Psoas muscle (tissue), 7 donors: ENCODE measurements at regions not wholly inside any gene's neighbourhood (a gene's known extent, or its start where the extent isn't known, plus 50 kb on each side); places are given as distances from the start of the nearest gene placed in this dataset.

ENCODE experiments used
- ATAC-seq, 4 donors: fragments of 200-7000 bp; cut with Tn5 transposase; one replicate each; pipeline ENCODE4 v1.9.1; 2020; ENCODE audit warnings: moderate library complexity in 3 of 4, mild to moderate bottlenecking in 2 of 4
- DNase-seq, 2 donors: peaks; one replicate each; pipeline ENCODE4 v3.0.0-alpha.2; 2020
- H3K27ac ChIP-seq: fragments of 200-600 bp; one replicate; pipeline ENCODE4 v1.8.0; 2022
- H3K27me3 ChIP-seq, 3 donors: fragments of 200-600 bp in 1 of 3; one replicate each; pipeline versions ENCODE4 v1.6.1 to v1.8.0; 2013 to 2022; ENCODE audit warnings: low read length in 2 of 3, mild to moderate bottlenecking in 2 of 3, moderate library complexity in 1 of 3; ENCODE audit not compliant: insufficient read depth in 3 of 3
- H3K36me3 ChIP-seq, 2 donors: fragments of 200-600 bp in 1 of 2; one replicate each; pipeline versions ENCODE4 v1.6.1 to v1.8.0; 2013 to 2022; ENCODE audit warnings: low read depth in 1 of 2, mild to moderate bottlenecking in 1 of 2, moderate library complexity in 1 of 2; ENCODE audit not compliant: insufficient read depth in 1 of 2
- H3K4me1 ChIP-seq: fragments of 200-600 bp; one replicate; pipeline ENCODE4 v1.8.0; 2022
- H3K4me3 ChIP-seq: fragments of 200-600 bp; one replicate; pipeline ENCODE4 v1.8.0; 2022; ENCODE audit warnings: mild to moderate bottlenecking
- H3K9me3 ChIP-seq: fragments of 200-600 bp; one replicate; pipeline ENCODE4 v1.8.0; 2022
- WGBS, 3 donors: extraction: QIAGEN DNeasy Blood & Tissue Kit; methylation state at CpG; one replicate each; pipeline versions ENCODE4 v1.1.6 to v1.1.7; 2013; 5-methylcytosine and 5-hydroxymethylcytosine counted together
- intact Hi-C, 2 donors: fragments of 100-400 bp; cut with DNase I; formaldehyde crosslinking; loops; one replicate each; pipeline versions ENCODE4 v1.11.0 to v1.14.2; 2022
- TF ChIP-seq, protein P1 (sequence below): fragments of 200-600 bp; IDR thresholded peaks from one replicate; pipeline ENCODE4 v1.8.0; 2022; ENCODE audit warnings: antibody characterized with exemption
- donor health status: healthy with polysubstance abuse.
- donor health status: DM: no; HTN: no; CAD: no; lungs with moderate emphysema.
- donor health status: Bipolar disorder and iron deficiency.
- donor health status: healthy.
- donor health status: DM: yes; HTN: yes; CAD: no.
- donor health status: DM: no; HTN: no; CAD: no.
- donor health status: DM: yes; HTN: yes; CAD: no.

GRCh38 chr2:5304640-5305039 lies 387.5 kb upstream of the SOX11 start:
- Histone ChIP-seq H3K4me1 (no peaks in the 10 kb centered on the region), H3K4me3 (no peak overlapping the region), H3K9me3 (no peaks in the 10 kb centered on the region), H3K36me3 (no peaks in the 10 kb centered on the region), H3K27me3 (no peaks in the 10 kb centered on the region), H3K27ac (no peak overlapping the region)
- ATAC-seq (no peak), DNase-seq (no peak)
- WGBS, 3 donors, result 96 to 99% (median 98%) methylated on average over 1 of the region's 1 CpG
- intact Hi-C loops, result no loop called here
- TF ChIP-seq, protein P1, sequence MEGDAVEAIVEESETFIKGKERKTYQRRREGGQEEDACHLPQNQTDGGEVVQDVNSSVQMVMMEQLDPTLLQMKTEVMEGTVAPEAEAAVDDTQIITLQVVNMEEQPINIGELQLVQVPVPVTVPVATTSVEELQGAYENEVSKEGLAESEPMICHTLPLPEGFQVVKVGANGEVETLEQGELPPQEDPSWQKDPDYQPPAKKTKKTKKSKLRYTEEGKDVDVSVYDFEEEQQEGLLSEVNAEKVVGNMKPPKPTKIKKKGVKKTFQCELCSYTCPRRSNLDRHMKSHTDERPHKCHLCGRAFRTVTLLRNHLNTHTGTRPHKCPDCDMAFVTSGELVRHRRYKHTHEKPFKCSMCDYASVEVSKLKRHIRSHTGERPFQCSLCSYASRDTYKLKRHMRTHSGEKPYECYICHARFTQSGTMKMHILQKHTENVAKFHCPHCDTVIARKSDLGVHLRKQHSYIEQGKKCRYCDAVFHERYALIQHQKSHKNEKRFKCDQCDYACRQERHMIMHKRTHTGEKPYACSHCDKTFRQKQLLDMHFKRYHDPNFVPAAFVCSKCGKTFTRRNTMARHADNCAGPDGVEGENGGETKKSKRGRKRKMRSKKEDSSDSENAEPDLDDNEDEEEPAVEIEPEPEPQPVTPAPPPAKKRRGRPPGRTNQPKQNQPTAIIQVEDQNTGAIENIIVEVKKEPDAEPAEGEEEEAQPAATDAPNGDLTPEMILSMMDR, result no peak

- no peaks in the 10 kb centered on the region for H3K36me3 ChIP-seq
- DNase-seq (no peak), ATAC-seq (no peak)
- H3K27ac ChIP-seq, result no peak overlapping the region
- no peak overlapping the region for H3K4me3 ChIP-seq
- no peaks in the 10 kb centered on the region for H3K9me3 ChIP-seq
- intact Hi-C loops, result no loop called here
- no peaks in the 10 kb centered on the region for H3K4me1 ChIP-seq
- WGBS, 3 donors, result 15 to 55% (median 23%) methylated on average over 2 of the region's 2 CpGs
- TF ChIP-seq, protein P1, result no peak
- no peaks in the 10 kb centered on the region for H3K27me3 ChIP-seq
Observed at GRCh38 chr2:5315041-5315440, 377.1 kb upstream of the SOX11 start.

- WGBS, 3 donors, result 63 to 72% (median 70%) methylated on average over 4 of the region's 4 CpGs
- no peak for ATAC-seq
- H3K4me1 ChIP-seq, result no peaks in the 10 kb centered on the region
Observed at GRCh38 chr2:5315512-5315911, 376.7 kb upstream of the SOX11 start.

GRCh38 chr2:5316001-5316490 lies 376.1 kb upstream of the SOX11 start:
- WGBS, 3 donors, result 52 to 71% (median 58%) methylated on average over 1 of the region's 1 CpG
- ATAC-seq, result no peak
- Histone ChIP-seq H3K27ac (no peak overlapping the region), H3K36me3 (no peaks in the 10 kb centered on the region), H3K27me3 (no peaks in the 10 kb centered on the region), H3K9me3 (no peaks in the 10 kb centered on the region), H3K4me1 (no peaks in the 10 kb centered on the region), H3K4me3 (no peak overlapping the region)
- intact Hi-C loops, result no loop called here
- DNase-seq, result no peak
- TF ChIP-seq, protein P1, result no peak

More at GRCh38 chr2:5315512-5315911, 376.7 kb upstream of the SOX11 start:
- no peak overlapping the region for H3K4me3 ChIP-seq
- TF ChIP-seq, protein P1, result no peak
- H3K36me3 ChIP-seq, result no peaks in the 10 kb centered on the region
- no peak overlapping the region for H3K27ac ChIP-seq
- H3K9me3 ChIP-seq, result no peaks in the 10 kb centered on the region
- intact Hi-C loops, result no loop called here
- no peaks in the 10 kb centered on the region for H3K27me3 ChIP-seq
- DNase-seq, result no peak

GRCh38 chr2:5319493-5319892 lies 372.7 kb upstream of the SOX11 start:
- no peak for DNase-seq
- TF ChIP-seq, protein P1, result no peak
- no peaks in the 10 kb centered on the region for H3K4me1 ChIP-seq
- H3K4me3 ChIP-seq, result no peak overlapping the region
- WGBS, 3 donors, result 92 to 100% (median 96%) methylated on average over 1 of the region's 1 CpG
- H3K27me3 ChIP-seq, result no peaks in the 10 kb centered on the region
- H3K27ac ChIP-seq, result no peak overlapping the region
- no peaks in the 10 kb centered on the region for H3K36me3 ChIP-seq
- intact Hi-C loops, result no loop called here
- ATAC-seq, result no peak
- H3K9me3 ChIP-seq, result no peaks in the 10 kb centered on the region
